ENCODE measurements at regions not wholly inside any gene's neighbourhood (a gene's known extent, or its start where the extent isn't known, plus 50 kb on each side); places are given as distances from the start of the nearest gene placed in this dataset.

DNA sequence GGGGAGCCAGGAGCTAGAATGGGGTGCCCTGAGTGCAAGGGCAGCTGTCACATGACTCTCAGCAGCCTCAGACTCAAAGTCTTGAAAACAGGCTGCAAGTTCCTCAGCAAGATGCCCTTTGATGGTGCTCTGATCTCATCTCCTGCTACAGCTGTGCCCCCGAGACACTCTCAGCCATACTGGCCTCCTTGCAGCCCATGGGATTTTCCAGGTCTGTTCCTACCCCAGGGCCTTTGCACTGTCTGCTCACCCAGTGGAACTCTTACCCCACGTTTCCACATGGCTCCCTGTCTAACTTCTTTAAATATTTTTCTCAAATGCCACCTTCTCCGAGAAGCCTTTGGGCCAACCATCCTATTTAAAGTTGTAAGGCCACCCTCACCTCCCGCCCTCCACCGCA lies 146.9 kb downstream of the C16orf95 start:
- no peak for DNase-seq

DNA sequence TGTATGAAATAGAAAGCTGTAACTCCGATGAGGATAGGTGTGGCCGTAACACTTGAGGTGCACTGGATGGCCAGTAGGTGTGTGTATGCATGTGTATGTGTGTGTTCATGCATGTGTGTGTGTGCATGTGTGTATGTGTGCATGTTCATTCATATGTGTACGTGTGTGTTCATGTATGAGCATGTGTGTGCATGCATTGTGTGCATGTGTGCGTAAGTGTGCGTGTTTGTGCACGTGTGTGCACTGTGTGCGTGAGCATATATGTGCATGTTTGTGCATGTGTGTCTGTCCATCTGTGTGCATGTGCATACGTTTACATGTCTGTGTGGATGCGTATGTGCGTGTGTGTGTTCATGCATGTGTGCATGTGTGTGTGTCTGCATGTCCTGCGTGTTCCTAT lies 145.5 kb downstream of the C16orf95 start:
- DNase-seq, result no peak

DNA sequence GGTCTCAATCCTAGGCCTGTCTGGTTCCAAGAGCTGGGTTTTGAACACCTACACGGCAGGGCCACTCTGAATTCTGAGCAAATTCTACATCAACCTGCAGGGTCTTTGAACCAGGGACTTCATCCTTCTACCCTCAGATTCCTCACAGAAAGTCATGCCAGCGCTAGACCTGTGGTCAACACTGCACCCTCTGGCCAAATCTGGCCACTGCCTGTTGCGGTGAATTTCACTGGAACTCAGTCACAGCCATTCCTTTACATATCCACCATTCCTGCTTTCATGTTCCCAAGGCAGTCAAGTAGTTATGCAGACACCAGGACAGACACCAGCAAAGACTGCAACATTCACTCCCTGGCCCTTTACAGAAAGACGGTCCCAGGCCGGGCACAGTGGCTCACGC lies 144.6 kb downstream of the C16orf95 start:
- no peak for DNase-seq

DNA sequence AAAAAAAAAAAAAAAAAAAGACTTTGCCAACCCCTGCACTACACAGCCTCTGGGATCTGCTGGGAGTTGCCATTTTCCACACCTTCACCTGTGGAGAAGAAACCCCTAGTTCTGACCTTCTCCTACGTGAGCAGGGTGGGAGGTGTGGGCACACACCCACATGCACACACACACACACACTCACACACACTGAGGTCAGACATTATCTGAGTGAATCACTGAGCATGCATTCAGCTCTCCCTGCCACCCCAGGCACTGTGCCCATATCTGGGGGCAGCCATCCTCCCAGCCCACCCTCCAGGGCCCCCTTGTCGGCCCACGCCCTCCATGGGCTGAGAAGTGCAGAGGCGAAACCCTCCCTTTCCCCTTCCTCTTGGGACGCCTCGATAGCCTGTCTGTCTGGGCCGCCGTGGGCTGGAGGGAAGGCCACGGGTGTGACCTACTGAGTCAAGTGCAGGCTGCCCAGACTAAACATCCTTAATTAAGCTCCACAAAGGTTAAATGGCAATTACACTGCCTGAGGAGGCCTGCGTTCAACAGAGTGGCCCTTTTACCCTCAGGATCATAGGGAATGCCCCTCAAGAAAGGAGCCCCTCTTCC lies 143.8 kb downstream of the C16orf95 start:
- DNase-seq, result no peak

DNA sequence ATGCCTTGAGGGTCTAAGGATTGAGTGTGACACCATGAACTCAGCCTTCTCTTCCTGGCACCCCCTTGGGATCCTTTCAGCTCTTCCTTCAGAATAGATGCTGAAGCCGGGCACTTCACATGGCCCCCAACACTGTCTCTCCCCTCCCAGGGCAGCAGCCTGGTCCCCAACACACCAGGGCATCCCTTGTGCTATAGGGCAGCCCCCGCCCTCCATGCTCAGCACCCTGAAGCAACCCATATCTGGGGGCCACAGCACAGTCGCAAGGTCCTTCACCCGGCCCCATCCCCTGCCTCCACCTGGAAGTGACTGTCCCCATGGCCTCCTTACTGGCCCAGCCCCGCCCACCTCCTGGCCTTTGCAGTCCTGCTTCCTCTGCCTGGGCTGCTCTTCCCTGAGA lies 143.1 kb downstream of the C16orf95 start:
- DNase-seq, result no peak

DNA sequence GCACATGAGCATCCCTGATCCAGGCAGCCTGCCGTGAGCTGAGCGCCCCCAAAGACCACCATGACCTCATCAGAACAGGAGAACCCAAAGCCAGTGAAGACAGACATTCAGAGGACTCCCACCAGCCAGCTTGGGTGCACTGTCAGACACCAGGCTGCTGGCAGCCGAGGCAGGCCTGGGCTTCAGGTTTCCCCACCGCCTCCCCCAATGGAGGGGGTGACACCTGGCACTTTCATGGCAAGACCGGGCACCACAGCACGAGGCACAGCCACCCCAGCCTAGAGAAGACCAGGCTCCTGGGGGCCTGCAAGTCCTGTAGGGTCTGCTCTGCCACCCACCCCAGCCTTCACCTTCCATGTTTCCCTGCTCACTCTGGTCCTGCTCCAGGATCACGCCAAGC lies 140.5 kb downstream of the C16orf95 start:
- no peak for DNase-seq

DNA sequence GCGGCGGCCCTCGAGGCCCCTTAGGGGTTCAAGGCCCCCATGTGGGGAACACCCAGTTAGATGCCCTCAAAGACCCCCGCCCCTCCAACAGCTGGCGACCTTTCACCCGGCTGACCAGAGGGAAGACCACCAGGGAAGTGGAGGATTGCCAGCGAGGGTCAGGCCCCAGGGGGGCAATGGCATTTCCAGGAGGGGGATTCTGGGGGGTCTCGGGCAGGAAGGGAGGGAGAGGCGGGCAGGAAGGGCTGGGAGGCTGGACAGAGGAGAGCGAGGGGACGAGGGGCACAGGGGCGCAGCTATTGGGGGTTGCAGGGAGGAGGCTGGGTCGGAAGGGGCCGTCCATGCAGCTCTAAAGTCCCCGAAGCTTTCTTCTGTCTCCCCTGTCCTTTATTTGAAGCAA lies 139.5 kb downstream of the C16orf95 start:
- no peak for DNase-seq

DNA sequence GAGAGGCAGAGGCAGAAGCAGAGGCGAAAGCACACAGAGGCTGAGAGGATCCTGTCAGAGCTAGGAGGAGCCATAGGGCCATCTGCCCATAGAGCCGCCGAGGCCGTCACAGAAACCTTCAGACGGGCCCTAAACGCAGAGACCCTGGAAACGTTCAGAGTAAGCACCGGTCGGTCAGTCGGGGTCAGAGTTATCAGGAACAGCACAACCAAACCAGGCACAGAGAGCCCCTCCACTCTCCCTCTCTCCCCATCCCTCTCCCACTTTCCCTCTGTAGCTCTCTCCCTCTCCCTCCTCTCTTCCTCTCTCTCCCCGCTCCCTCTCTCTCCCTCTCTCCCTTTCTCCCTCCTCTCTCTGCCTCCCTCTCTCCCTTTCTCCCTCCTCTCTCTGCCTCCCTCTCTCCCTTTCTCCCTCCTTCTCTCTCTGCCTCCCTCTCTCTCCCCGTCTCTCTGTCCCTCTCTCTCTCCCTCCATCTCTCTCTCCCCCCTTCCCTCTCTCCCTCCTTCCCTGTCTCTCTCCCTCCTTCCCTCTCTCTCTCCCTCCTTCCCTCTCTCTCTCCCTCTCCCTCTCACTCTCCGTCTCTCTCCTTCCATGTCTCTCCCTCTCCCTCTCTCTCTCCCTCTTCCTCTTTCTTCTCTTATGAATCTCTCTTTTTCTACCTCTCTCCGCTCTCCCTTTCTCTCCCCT lies 138.9 kb downstream of the C16orf95 start:
- no peak for DNase-seq

DNA sequence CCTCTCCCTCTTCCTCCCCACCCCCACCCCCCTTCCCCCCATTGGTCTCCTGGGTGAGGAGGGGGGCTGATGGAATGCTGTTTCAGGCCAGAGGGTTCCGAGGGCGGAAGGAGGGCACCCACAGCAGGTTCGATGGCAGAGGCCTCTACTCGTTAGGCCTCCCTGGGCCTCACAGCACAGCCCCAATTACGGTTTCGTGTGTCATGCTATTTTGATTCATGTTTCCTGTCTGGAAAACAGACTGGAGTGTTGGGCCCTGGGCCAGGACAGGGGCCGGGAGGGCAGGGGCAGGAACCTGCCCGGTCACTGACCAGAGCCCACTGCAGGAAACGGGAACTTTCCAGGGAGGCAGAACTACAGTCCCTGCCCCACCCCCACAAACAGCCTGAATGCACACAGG lies 138.2 kb downstream of the C16orf95 start:
- DNase-seq, result no peak

DNA sequence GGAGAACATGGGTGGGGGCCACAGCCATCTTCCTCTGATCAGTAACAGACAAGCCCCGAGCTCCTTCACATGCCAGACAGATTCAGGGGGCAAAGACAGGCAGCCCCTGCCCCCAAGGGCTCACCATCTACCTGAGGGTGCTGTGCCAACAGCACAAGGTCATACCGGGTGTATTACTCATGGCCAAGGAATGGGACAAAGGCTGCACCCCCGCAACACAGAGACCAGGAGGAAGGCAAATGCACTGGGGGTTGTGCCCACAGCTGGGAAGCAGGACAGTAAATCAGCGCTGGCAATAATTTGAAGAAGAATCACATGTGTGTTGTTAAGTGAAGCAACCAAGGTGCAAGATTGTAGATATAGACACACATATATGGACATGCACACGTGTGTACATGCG lies 137.1 kb downstream of the C16orf95 start:
- DNase-seq, result no peak

DNA sequence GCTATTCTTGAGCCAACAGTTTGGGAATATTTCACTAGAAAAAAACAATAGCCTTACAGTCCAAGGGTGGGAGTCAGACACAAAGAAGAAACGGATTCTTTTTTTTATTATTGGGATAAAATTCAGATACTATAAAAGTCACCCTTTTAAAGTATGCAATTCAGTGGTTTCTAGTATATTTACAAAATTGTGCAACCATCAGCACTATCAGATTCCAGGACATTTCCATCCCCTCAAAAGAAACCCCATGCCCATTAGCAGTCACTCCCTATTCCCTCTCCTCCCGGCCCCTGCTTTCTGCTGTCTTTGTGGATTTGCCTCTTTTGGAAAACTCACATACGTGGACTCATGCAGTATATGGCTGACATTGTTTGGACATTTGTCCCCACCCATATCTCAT lies 134.4 kb downstream of the C16orf95 start:
- DNase-seq, result no peak

DNA sequence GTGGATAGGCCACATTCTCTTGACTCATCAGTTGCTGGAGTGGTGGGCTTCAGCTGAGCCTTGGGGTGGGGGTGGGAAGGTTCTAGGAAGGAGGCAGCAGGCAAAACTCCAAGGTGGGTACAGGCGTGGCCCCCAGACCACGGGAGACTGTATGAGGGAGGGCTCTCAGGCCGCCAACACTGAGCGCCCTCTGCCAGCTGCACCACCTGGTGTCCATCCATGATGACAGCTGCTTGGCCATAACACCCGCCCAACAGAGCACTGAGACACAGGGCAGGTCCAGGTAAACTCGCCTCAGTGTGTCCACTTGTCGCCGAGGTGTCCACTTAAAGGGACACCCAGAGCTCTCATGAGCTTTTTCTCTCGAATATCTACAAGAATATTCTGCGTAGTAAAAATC lies 133.5 kb downstream of the C16orf95 start:
- no peak for DNase-seq

DNA sequence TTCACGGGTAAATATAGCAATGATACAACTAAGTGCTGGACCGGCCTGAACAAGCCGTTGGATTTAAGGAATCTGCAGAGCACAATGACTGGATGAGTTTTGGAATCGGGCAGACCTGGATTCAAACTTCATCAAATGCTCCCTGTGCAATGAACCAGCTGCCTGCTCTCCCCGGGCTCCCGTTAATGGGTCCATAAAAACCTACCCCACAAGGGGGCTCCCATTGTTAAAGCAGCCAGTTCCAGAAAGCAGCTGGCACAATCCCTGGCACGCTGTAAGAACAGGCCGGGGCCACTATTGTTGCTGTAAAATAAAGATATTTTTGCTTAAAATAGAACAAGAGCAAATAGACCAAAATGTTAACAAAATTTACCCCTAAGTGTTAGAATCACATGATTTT lies 131.9 kb downstream of the C16orf95 start:
- no peak for DNase-seq

DNA sequence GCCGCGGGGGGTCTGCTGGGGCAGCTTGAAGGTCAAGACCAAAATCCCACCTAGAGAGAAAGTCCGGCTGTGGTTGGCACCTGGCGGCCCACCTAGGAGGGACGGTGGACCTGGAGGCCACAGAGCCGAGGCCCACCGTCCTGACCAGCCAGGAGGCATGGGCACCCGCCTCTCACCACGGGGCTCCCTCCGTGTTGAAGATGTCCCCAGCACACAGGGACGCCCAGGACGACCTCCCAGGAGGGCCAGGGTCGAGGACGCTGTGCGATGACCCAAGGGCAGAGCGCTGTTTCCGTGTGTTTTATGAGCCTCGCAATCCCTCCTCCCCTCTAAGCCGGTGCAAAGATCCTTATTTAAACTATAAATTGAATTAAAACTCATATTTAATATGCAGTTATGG lies 131.2 kb downstream of the C16orf95 start:
- no peak for DNase-seq

DNA sequence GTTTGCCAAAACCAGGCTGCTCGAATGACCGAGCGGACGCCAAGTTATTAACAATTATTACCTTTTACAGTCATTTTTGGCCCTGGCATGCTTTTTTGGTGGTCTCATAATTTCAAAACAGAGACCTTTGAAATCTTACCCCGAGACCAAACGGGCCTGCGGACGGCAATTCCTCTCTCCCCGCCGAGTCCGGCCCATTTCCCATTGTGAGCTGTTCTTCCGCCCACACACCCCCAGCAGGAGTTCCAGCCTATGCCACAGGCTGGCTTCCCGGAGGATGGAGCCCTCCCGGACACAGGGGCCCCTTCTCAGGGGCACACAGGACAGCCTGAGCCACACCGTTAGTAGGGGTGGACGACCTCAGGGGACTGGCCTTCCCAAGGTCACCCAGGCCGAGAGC lies 130.7 kb downstream of the C16orf95 start:
- no peak for DNase-seq

DNA sequence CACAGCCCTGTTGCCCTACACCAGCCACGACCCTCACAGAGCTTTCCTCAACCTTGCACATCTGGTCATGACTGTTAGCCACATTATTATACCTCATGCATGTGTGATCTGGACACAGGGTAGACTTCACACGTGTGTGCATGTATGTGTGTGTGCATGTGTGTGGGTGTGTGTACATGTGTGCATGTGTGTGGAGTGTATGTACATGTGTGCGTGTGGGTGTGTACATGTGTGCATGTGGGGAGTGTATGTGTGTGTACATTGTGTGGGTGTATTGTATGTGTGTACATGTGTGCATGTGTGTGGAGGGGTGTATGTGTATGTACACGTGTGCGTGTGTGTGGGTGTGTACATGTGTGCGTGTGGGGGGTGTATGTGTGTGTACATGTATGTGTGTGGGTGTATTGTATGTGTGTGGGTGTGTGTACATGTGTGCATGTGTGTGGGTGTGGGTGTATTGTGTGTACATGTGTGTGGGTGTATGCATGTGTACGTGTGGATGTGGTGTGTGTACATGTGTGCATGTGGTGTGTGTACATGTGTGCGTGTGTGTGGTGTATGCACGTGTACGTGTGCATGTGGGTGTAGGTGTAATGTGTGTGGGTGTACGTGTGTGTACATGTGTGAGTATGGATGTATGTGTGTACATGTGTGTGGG lies 130.2 kb downstream of the C16orf95 start:
- no peak for DNase-seq

DNA sequence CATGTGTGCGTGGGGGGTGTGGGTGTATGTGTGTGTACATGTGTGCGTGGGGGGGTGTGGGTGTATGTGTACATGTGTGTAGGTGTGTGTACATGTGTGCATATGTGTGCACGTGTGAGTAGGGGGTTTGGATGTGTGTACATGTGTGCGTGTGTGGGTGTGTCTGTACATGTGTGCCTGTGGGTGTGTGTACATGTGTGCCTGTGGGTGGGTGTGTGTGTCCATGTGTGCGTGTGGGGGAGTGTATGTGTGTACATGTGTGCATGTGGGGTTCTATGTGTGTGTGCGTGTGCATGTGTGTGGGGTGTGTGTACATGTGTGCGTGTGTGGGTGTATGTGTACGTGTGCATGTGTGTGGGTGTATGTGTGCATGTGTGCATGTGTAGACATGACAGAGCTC lies 129.1 kb downstream of the C16orf95 start:
- DNase-seq, result no peak

DNA sequence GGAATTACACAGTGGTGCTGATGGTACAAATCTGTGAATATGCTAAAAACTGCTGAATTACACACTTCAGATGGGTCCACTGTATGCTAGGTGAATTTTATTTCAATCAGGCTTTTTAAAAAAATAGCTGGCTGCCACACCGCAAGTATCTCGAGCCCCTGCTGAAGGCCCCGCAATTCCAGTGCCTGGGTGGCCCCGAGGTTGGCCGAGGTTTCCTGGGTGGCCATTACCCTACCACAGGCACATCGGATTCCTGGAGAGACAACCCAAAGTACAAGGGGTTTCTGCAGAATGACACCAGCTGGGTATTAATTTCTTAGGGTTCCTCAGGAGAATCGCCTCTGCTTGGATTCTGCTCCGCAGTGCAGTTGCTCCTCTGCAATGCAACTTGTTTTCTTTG lies 127.8 kb downstream of the C16orf95 start:
- DNase-seq, result no peak

DNA sequence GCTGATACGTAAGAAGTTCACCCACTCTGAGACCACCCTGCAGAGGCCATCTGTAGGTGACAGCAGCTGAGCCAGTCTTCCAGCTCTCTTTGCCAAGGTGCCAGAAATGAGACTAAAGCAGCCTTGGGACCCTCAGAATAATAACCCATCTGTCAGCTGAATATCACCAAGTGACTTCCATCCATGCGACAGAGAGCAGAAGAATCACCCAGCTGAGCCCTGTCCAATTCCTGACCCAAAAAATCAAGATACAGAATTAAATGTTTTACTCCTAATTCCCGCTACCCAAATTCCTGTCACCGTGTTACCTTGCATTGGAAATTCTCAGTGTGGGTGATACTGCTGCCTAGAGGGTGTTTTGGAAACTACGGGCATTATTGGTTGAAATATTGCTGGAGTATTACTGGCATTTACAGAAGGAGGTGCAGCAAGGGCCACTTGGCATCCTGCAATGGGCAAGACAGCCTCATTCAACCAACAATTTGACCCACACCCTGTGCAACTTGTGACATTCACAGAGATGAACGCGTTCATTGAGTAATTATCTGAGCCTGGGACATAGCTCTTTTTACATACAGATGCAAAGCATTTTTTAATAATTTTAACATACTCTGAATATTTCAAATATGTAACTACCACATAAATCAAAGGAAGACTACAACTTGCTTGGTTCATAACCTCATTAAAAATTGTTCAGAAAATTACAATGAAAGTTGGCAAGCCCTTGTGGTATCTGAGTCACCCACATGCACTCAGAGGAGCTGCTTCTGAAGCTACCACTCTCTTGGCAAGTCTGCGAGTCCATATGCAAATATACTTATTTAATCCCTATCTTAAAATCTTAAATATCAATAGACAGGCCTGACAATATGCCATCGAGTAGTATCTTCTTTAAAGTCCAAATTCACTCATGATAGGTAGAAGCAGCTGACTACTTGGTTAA lies 126.6 kb downstream of the C16orf95 start:
- DNase-seq, result no peak

DNA sequence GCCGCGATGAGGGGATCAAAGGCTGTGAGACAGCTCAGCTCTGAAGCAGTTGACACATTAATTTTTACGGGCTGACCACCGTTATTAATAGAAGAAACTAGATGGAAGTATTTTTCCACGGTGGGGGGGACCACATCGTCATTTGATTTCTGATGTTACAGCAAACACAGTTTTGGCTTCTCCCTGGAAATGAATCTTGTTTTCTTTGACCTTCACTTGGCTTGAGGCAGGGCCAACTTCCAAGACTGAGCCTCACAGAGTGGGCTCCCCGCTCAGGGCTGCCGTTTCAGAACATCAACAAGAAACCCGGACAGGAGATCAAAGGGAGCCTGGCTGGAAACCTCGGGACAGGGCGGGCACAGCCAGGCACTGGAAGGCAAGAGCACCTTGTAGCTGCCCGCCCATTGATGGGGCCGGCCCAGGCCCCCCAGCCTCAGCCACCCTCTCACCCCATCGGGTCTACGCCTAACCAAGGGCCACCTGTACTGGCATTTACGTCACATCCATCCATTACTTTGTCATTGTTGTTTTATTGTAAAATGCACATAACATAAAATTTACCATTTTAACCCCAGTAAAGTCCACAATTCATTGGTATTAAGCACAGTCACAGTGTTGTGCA lies 124.6 kb downstream of the C16orf95 start:
- DNase-seq, result no peak

DNA sequence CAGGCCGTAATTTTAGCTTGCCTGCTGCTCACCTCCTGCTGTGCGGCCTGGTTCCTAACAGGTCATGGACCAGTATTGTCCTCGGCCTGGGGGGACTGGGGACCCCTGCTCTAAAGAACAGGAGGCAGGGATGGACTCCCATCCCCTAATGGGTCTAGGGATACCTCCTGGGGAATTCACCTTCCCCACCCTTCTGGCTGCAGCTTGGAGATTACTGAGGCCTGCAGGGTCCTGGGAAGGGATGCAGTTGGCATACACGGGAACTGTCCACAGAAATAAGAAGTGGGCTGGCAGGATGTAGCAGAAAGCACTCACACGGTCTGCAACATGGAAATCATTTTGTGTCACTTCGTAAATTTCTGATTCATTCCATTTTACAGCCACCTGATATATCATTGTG lies 123.0 kb downstream of the C16orf95 start:
- DNase-seq, result no peak

DNA sequence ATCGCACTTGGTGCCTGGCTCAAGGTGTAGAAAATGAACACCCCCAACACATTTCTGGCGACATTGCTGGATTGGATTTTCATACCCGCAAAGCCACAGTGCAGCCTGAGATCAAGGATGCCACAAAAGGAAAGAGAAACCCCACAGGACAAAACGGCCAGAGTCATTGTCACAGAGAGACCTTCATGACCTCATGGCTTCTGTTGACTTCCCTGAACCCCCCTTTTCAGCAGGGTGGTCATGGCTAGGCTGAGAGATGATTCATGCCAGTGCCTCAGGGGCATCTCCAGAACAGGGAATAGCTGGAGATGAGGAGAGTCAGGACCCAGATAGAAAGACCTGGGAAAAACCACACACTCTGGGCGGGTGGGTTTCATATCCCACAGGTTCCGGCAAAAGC lies 122.0 kb downstream of the C16orf95 start:
- DNase-seq, result no peak

DNA sequence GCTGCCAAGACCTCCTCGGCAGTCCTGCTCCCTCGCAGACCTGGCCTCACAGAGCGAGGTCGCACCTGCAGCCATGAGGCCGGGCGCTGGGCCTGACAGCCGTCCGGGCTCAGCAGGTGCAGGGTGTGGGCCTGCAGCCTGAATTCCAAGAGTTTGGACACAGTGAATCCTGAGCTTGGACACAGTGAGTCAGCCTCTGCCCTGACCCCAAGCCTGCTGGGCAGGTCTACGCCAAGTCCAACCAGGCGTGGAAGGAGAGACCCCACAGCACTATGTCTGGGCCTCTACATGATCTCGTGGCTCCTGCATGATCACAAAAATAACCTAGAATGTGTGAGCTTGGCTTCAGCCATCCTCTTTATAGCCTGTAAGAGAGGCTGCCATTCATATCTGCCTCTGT lies 121.0 kb downstream of the C16orf95 start:
- no peak for DNase-seq
